ENCODE measurements at regions not wholly inside any gene's neighbourhood (a gene's known extent, or its start where the extent isn't known, plus 50 kb on each side); places are given as distances from the start of the nearest gene placed in this dataset.

DNA sequence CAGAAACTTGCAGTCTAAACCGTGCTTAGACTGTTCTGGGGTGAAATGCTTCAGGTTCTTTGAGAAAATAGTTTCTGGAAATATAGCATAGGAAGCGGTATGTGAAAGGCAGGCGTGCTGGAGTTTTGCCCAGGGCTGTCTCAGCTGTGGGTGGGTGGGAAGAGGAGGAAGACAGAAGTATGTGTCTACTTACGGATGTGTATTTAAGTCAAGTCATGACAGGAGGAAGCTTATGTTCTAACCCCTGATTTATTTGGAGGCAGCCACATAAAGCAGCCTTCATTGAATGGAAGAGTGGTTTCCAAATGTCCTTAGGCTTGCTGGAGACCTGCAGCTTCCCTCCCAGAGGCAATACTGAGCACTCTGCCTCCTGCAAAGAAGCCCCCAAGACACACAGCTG is 126.8 kb upstream of the ADRA1D start:
- TF ChIP-seq, protein P1, sequence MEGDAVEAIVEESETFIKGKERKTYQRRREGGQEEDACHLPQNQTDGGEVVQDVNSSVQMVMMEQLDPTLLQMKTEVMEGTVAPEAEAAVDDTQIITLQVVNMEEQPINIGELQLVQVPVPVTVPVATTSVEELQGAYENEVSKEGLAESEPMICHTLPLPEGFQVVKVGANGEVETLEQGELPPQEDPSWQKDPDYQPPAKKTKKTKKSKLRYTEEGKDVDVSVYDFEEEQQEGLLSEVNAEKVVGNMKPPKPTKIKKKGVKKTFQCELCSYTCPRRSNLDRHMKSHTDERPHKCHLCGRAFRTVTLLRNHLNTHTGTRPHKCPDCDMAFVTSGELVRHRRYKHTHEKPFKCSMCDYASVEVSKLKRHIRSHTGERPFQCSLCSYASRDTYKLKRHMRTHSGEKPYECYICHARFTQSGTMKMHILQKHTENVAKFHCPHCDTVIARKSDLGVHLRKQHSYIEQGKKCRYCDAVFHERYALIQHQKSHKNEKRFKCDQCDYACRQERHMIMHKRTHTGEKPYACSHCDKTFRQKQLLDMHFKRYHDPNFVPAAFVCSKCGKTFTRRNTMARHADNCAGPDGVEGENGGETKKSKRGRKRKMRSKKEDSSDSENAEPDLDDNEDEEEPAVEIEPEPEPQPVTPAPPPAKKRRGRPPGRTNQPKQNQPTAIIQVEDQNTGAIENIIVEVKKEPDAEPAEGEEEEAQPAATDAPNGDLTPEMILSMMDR (IDR thresholded peaks at IDR 0.05), result no peak
- TF ChIP-seq POLR2AphosphoS5 (IDR thresholded peaks at IDR 0.05), result no peak
